GM12874 (cell line): ENCODE measurements at regions not wholly inside any gene's neighbourhood (a gene's known extent, or its start where the extent isn't known, plus 50 kb on each side); places are given as distances from the start of the nearest gene placed in this dataset.

ENCODE experiments used
- CTCF ChIP-seq: IDR thresholded peaks from 2 replicates; pipeline ENCODE4 v1.5.1; 2011; ENCODE audit warnings: low read depth, mild to moderate bottlenecking, control low read depth, low read length, moderate library complexity; ENCODE audit not compliant: insufficient read depth

DNA sequence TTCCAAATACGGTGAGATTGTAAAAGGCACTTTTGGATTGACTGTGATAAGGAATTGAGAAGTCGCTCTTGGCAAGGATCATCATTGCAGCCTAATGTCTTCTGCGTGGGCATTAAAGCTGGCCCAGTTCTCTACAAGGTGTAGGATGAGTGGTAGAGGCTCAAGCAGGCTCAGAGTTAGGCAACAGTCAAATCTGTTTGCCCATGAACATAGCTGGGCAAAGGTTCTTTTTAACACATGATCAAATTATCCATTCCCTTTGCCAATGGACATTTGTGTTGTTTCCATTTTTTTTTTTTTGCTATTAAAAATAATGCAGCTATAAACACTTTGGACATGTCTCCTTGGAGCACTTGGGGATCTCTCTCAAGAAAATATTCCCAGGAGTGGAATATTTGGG lies 229.1 kb upstream of the FAT1 start:
- TF ChIP-seq CTCF = no peak

DNA sequence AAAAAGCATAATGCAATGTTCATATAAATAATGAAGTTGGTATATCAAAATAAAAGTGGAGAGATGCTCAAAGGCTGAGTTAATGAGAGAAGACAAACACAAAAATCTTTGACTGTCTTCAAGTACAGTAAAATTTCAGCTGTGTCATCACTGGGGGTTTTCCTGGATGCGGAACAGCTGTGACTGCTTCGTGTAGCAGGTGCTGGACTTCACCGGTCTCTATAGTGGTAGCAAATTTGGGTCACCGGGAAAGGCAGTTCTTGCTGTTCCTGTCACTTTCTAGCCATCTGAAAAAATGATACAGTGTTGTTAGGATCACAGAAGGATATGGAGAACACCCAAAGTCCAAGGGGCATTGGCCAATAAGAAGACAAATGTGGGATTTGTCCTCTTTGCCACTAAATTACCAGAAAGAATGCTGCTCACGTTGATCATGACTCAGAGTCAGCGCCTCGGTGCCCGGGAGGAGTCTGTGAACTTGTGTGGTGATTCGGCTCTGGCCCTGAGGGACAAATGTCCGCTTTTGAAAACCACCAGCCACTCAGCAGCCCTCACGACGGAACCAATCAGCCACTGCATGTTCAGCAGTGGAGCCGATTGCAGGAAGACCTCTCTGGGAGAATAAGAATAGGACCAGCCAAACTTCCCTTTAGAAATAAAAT lies 230.1 kb upstream of the FAT1 start:
- no peak for TF ChIP-seq CTCF

DNA sequence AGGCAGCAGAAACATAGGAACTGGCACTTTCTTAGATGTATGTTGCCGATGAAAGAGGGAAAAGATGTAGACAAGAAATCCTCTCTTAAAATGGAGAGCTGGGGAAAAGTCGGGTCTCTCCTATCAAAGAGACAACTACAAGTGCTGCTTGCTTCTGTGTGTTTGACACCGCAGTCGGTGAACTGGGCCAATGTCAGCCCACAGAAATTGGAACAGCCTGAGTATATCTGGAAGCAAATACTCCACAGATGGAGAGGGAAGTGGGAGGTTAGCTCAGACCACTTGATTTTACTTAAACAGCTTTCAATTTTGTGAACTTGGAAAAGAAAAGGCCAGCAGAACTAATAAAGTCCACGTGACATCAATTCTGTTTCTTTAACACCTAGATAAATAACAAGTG lies 230.9 kb upstream of the FAT1 start:
- no peak for TF ChIP-seq CTCF

DNA sequence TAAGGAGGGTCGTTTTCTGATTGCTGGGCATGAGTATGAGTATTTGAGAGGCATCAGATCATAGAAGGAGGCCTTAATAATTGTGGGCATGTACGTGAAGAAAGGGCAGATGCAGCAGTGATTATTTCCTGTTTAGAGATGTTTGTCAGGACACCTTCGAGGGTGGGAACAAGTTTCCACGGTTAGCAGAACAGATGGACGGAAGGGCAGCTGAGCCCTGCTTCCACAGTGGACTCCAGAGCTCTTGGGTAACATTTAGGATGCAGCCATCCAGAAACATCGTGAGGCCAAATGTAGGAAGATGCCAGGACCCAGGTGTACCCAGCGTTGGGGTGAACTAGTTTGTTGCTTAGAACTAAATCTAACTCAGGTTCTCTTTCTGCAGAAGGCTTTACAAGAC lies 231.3 kb upstream of the FAT1 start:
- no peak for TF ChIP-seq CTCF

DNA sequence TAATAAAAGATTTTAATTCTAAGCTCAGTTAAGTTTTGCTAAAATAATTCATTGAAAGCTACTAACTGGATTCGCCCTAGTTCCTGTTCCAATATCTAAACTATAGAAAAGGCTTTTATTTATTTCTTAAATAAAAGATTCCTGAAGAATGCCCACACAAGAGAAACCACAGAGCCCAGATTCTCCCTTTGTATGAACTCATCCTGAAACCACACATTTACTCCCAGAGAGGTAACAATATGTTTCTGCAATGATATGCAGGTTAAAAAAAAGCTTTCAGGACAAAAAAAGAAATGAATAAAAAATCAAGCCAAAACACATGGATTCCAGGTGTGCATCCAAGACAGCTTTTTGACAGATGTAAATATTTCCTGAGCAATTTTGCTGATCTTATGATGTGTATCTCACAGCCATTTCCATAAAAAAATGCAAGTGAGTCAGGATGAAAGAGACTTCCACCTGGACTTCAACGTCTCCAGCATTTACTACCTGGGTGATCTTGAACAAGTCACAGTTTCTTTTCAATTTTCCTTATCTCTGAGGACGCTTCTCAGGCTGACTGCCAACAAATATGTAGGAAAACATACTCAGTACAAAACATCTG lies 234.4 kb upstream of the FAT1 start:
- TF ChIP-seq CTCF = no peak

GRCh38 chr4:186958726-186959350 lies 235.2 kb upstream of the FAT1 start:
- no peak for TF ChIP-seq CTCF

GRCh38 chr4:186979961-186980745 lies 256.5 kb upstream of the FAT1 start:
- TF ChIP-seq CTCF = no peak
